ENCODE measurements at regions not wholly inside any gene's neighbourhood (a gene's known extent, or its start where the extent isn't known, plus 50 kb on each side); places are given as distances from the start of the nearest gene placed in this dataset.
"Not testable (repeated sequence)": the region's sequence is repeated elsewhere in the genome, so short reads cannot be mapped to it uniquely, and the experiment has no call there.

- TF ChIP-seq CTCF, POLR2A (IDR thresholded peaks at IDR 0.05): not testable (repeated sequence)
Observed at GRCh38 chr9:85808329-85808728, 66.6 kb upstream of the AGTPBP1 start.

Measured in tibial nerve (tissue), 3 donors.